Fibroblast of pulmonary artery (primary cell): ENCODE measurements at regions not wholly inside any gene's neighbourhood (a gene's known extent, or its start where the extent isn't known, plus 50 kb on each side); places are given as distances from the start of the nearest gene placed in this dataset.

Source experiments
- DNase-seq: peaks from one replicate; pipeline ENCODE4 v3.0.0-alpha.2; 2010; ENCODE audit warnings: low read depth
- H3K4me3 ChIP-seq: replicated peaks from 2 replicates; pipeline ENCODE4 v1.5.1; 2011; ENCODE audit warnings: low read depth, mild to moderate bottlenecking, control low read depth, low read length, moderate library complexity
- TF ChIP-seq, protein P1 (sequence below): IDR thresholded peaks from 2 replicates; pipeline ENCODE4 v1.5.1; 2011; ENCODE audit warnings: mild to moderate bottlenecking, control low read depth, low read length, inconsistent platforms; ENCODE audit errors: missing control alignments

DNA sequence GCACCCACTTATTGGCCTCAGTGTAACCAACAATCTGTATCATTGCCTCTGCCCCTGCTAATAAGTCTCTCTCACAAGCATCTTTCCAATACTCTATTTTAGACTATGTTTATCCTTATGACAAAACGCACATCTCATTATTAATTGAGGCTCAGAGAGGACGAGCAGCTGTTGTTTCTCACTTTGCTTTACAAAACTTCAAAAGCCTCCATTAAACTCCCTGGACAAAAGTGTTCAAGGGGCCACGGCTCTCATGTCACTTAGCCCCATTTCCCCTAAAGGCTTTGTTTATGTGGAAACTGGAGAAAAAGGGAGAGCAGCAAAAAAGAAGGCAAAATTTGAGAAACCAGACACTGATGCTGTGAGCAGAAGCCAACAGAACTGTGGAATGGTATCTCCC is 180.0 kb upstream of the LNX1 start:
- no peak for DNase-seq
- TF ChIP-seq, protein P1, sequence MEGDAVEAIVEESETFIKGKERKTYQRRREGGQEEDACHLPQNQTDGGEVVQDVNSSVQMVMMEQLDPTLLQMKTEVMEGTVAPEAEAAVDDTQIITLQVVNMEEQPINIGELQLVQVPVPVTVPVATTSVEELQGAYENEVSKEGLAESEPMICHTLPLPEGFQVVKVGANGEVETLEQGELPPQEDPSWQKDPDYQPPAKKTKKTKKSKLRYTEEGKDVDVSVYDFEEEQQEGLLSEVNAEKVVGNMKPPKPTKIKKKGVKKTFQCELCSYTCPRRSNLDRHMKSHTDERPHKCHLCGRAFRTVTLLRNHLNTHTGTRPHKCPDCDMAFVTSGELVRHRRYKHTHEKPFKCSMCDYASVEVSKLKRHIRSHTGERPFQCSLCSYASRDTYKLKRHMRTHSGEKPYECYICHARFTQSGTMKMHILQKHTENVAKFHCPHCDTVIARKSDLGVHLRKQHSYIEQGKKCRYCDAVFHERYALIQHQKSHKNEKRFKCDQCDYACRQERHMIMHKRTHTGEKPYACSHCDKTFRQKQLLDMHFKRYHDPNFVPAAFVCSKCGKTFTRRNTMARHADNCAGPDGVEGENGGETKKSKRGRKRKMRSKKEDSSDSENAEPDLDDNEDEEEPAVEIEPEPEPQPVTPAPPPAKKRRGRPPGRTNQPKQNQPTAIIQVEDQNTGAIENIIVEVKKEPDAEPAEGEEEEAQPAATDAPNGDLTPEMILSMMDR = no peak
- no peak overlapping the region for H3K4me3 ChIP-seq

- TF ChIP-seq, protein P1 = no peak
- no peak overlapping the region for H3K4me3 ChIP-seq
- peak; percentile 81 for DNase-seq
Observed at GRCh38 chr4:53767482-53767881, 176.2 kb upstream of the LNX1 start.

DNA sequence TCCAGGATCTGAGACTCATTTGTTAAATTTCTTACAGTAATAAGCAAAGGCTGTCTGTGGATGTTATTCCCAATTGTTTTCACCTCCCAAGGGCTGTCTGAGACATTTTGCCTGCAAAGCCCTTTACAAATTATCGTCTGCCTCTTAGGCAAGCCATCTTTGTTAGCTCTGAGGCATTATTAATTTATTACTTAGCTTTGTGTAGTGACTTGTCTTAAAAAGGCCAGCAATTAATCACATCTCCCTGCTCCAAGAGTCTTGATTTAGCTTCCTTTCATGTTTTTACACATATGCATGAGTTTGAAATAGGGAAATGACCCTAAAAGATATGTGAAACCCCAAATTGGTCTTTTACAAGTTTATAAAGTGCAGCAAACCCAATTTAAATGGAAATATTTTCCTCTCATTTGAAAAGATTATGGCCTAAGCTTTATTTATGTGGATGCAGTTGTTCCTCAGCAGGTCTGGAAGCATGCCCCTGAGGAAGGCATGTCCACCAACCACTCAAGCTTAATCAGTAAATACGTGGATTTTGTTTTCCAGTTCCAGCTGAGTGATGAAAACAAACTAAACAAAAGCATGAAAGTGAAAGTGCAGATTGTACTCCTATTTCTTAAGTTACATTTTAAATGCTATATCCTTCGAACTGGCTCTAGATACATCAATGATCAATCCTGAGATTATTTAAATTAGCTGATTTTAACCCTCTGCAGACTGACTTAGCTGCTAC is 173.6 kb upstream of the LNX1 start:
- DNase-seq = no peak
- TF ChIP-seq, protein P1 = no peak
- no peak overlapping the region for H3K4me3 ChIP-seq

DNA sequence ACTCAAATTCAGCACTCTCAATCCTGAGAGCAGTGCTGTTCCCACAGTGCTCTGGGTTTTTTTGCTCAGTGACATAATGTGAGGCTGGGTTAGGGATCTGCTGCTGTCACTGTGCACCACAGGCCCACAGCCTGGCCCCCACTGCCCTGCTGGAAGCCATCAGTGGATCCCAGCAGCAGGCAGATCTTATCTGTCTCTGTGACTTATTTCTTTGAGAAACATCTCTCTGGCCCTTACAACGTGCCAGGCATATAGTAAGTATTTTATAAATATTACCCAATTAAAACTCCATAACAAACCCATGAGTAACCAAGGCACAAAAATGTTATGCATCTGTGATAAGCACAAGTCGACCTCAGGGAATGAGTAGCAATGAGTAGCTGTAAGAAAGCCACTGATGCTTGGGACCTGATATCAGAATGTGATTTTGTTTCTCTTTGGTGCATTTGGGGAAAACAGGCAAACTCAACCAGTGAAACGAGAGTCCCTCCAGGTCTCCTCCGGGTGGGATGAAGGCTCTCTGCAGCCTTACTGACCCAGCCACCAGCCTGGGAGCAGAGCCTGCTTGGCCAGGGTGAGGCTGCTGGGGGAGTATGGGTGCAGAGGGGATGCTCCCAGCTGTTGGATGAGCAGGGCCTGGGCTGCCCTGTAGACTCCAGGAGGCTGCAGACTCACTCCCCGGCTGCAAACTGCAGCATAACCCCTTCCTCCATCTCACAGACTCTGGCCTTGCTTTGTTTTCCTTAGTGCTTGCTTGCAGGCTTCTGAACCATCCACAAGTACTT is 172.7 kb upstream of the LNX1 start:
- DNase-seq = peak; percentile 82
- TF ChIP-seq, protein P1 = no peak
- H3K4me3 ChIP-seq = no peak overlapping the region

DNA sequence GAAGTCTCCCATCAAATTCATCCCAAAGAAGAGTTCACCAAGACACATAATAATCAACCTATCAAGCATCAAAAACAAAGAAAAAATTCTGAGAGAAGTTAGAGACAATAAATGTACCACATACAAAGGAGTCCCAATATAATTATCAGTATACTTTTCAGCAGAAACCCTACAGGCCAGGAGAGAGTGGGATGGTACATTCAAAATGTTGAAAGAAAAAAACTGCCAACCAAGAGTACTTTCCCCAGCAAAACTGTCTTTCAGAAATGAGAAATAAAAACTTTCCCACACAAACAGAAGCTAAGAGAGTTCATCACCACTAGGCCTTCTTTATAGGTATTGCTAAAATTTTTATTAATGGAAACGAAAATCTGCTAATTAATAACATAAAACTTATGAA is 164.4 kb upstream of the LNX1 start:
- no peak overlapping the region for H3K4me3 ChIP-seq
- no peak for DNase-seq
- TF ChIP-seq, protein P1 = no peak

DNA sequence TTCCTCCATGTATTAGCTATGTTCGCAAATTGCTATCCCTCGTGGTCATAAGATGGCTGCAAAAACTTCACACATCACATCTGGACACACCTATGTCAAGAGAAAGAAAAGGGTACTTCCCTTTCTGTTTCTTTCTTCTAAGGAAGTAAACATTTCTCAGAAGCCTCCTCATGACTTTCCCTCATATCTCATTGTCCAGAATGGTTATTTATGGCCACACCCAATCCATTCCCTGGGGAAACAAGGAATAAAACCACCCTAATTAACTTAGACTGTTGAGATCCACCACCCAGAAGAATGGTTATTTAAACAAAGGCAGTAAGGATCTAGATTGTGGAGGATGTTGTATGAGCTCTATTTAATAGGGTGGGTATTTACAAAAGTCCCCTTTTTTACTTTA is 160.8 kb upstream of the LNX1 start:
- DNase-seq = no peak
- TF ChIP-seq, protein P1 = no peak

DNA sequence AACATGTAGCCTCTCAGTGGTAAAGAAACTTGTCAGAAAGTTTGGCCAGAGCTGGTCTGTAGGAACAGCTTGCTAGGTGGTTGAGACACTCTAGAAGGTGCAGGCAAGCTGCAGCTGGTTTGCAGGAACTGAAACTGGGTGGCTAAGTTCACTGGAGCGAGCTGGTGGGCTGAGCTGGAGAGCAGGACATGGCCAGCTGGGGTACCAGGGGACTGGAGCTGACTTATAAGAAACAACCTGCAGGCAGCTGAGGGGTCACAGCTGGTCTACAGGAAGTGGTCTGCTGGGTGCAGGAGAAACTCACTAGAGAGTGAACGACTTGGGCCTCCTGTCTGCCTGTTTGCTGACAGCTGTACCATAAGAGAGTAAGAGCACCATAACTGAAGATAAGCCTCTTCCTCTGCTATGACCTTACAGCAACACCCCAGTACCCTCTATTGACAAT is 157.1 kb upstream of the LNX1 start:
- no peak overlapping the region for H3K4me3 ChIP-seq
- DNase-seq = no peak
- TF ChIP-seq, protein P1 = no peak

More for the DNA sequence above, 160.8 kb upstream of the LNX1 start:
- H3K4me3 ChIP-seq = no peak overlapping the region
